H7 (cell line): ENCODE measurements at regions not wholly inside any gene's neighbourhood (a gene's known extent, or its start where the extent isn't known, plus 50 kb on each side); places are given as distances from the start of the nearest gene placed in this dataset.
"Not testable (repeated sequence)": the region's sequence is repeated elsewhere in the genome, so short reads cannot be mapped to it uniquely, and the experiment has no call there.

Source experiments
- DNase-seq: peaks from one replicate; pipeline ENCODE4 v3.0.0; 2012
- H3K27me3 ChIP-seq: 2 replicates; pipeline ENCODE4 v1.6.0; 2011; ENCODE audit warnings: mild to moderate bottlenecking, low read length; ENCODE audit not compliant: control insufficient read depth, insufficient read depth
- H3K36me3 ChIP-seq: replicated peaks from 2 replicates; pipeline ENCODE4 v1.5.1; 2011; ENCODE audit warnings: low read length; ENCODE audit not compliant: control insufficient read depth, insufficient read depth
- H3K4me3 ChIP-seq: 2 replicates; pipeline ENCODE4 v1.5.1; 2011; ENCODE audit warnings: low read depth, mild to moderate bottlenecking, control low read depth, low read length, moderate library complexity; ENCODE audit not compliant: insufficient read depth

- no peaks in the 10 kb centered on the region for H3K36me3 ChIP-seq
- no peak for DNase-seq
- no peak overlapping the region for H3K4me3 ChIP-seq
- H3K27me3 ChIP-seq, result no peaks in the 10 kb centered on the region
Measured at GRCh38 chrX:35622601-35623000, 175.5 kb upstream of the MAGEB16 start.

DNA sequence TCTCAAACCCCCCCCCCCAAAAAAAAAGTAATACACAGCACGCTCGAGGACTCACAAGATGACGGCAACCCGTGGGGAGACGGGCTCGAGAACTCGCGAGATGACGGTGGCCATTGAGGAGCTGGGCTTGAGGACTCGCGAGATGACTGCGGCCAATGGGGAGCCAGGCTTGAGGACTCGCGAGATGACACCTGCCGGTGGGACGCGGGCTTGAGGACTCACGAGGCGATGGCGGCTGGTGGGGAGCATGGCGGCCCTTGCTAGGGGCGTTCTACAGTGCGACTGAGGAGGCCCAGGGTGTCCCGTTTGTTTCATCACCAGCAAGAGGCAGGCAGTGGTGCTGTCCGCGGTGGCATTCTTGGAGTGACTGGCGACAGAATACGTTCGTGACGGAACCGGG, 172.4 kb upstream of the MAGEB16 start:
- no peak for DNase-seq
- no peaks in the 10 kb centered on the region for H3K27me3 ChIP-seq
- no peak overlapping the region for H3K4me3 ChIP-seq
- H3K36me3 ChIP-seq, result no peaks in the 10 kb centered on the region

DNA sequence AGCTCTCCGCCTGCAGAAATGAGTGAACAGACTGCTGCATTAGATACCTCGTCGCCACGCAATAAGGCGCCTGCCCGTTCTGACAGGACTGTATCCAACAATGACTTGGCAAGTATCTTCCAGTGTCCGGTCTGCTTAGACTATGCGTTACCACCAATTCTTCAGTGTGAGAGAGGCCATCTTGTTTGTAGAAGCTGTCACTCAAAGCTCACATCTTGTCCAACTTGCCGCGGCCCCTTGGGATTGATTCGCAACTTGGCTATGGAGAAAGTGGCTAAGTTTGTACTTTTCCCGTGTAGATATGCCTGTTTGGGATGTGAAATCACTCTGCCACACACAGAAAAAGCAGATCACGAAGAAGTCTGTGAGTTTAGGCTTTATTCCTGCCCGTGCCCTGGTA, 172.0 kb upstream of the MAGEB16 start:
- DNase-seq, result no peak
- no peaks in the 10 kb centered on the region for H3K27me3 ChIP-seq

GRCh38 chrX:35635971-35636370, 162.2 kb upstream of the MAGEB16 start:
- H3K36me3 ChIP-seq, H3K27me3 ChIP-seq, H3K4me3 ChIP-seq, DNase-seq: not testable (repeated sequence)

More for the DNA sequence above, 172.0 kb upstream of the MAGEB16 start:
- Histone ChIP-seq H3K4me3 (no peak overlapping the region), H3K36me3 (no peaks in the 10 kb centered on the region)

DNA sequence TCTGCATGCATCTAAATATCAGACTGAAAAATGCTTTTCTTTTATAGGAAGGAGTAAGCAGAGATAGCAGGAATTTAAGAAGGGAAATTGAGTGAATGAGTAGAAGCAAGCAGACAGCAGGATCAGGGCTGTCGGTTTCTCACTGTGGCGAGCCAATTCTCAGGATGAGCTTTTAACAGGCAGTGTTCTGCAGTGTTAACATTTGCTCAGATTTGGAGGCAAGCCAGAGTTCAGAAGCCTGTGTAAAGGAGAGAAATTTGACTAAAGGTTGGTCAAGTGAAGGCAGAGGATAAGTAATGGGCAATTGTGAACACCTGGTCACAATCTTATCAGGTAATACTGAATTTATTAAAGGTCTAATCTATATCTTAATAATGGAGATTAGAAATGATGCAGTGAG, 133.3 kb upstream of the MAGEB16 start:
- no peaks in the 10 kb centered on the region for H3K27me3 ChIP-seq
- H3K4me3 ChIP-seq, result no peak overlapping the region
- no peaks in the 10 kb centered on the region for H3K36me3 ChIP-seq
- no peak for DNase-seq

GRCh38 chrX:35665311-35665710, 132.8 kb upstream of the MAGEB16 start:
- DNase-seq, result no peak
- H3K4me3 ChIP-seq, result no peak overlapping the region
- H3K27me3 ChIP-seq, result no peaks in the 10 kb centered on the region
- no peaks in the 10 kb centered on the region for H3K36me3 ChIP-seq

DNA sequence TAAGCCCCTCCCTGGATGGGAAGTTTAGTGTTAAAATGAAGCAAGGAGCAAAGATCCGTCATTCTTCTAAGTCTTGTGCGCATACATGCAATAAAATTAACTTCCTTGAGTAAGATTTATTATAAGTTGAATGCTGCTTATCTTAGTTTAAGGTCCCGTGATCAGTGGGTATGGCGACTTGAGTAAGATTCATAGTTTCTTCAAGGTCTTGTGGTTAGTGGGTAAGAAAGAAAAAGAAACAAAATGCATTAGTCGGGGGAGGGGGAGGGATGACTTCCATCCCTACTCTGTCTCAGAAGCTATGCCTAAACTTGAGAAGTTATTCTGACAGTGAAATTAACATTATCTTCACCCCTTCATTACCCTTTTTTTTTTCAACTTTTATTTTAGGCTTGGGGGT, 127.3 kb upstream of the MAGEB16 start:
- Histone ChIP-seq H3K4me3 (no peak overlapping the region), H3K27me3 (no peaks in the 10 kb centered on the region), H3K36me3 (no peaks in the 10 kb centered on the region)
- DNase-seq, result no peak

DNA sequence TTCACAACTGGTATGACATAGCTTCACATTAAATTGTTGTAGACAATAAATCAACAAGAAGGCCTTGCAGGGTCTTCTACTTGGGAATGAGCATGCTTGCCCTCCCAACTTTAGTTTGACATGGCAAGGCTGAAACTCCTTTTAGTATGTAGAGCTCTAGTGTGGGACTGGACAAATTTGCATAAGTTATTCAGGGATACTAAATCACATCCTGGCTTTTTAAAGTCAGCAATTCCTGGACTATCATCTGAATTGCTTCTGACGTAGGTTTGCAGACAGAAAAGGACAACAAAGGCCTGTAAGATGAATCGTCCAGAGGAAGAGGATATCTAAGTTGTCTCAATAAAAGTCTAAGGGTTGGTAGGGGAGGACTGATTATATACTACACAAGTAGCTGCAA, 123.0 kb upstream of the MAGEB16 start:
- DNase-seq, result no peak
- no peaks in the 10 kb centered on the region for H3K36me3 ChIP-seq
- no peaks in the 10 kb centered on the region for H3K27me3 ChIP-seq
- H3K4me3 ChIP-seq, result no peak overlapping the region

DNA sequence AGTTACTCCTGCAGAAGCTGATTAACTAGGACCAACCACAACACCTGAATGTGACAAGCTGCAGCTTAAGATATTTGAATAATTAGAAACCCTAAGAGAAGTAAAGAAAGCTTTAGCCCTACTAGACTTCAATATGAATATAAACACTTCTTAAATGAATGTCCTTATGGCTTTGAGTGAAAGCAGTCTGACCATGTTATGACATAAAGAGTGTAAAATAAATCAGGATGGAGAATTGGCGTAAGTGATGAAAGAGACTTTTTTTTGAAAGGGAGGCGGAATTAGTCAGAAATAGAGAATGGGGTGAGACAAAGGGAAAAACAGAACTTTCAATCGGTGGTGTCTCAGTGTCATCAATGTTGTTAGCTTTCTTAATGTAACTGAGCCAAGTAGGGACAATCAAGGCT, 117.2 kb upstream of the MAGEB16 start:
- Histone ChIP-seq H3K27me3 (no peaks in the 10 kb centered on the region), H3K36me3 (no peaks in the 10 kb centered on the region), H3K4me3 (no peak overlapping the region)
- no peak for DNase-seq

- DNase-seq, result no peak
- no peaks in the 10 kb centered on the region for H3K36me3 ChIP-seq
Measured at GRCh38 chrX:35682476-35682875, 115.7 kb upstream of the MAGEB16 start.

GRCh38 chrX:35696760-35697234, 101.3 kb upstream of the MAGEB16 start:
- no peaks in the 10 kb centered on the region; the same call in 1 of the 2 replicates for H3K27me3 ChIP-seq
- DNase-seq, result no peak
- no peak overlapping the region for H3K4me3 ChIP-seq

More at GRCh38 chrX:35682476-35682875, 115.7 kb upstream of the MAGEB16 start:
- Histone ChIP-seq H3K27me3 (no peaks in the 10 kb centered on the region), H3K4me3 (no peak overlapping the region)

DNA sequence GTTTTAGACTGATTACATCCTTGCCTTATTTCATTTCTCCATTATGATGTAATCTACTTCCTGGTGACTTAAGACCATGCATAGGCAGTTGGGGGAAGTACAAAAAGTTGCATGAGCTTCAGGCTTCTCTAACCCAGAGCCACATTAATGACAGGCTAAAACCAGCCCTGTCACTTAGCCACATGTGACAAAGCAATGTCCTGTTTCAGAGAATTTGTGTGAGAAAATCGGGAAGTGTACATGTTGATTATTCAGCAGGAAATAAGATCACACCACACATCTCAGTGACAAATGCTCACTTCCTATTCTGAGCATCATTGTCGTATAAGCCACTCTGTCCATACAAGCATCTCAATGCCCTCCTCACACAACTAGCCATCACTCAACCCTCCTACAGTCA, 98.5 kb upstream of the MAGEB16 start:
- H3K4me3 ChIP-seq, result no peak overlapping the region
- DNase-seq, result no peak
- no peaks in the 10 kb centered on the region; the same call in 1 of the 2 replicates for H3K27me3 ChIP-seq

More at GRCh38 chrX:35696760-35697234, 101.3 kb upstream of the MAGEB16 start:
- no peaks in the 10 kb centered on the region for H3K36me3 ChIP-seq

GRCh38 chrX:35700121-35700520, 98.0 kb upstream of the MAGEB16 start:
- H3K27me3 ChIP-seq, result no peaks in the 10 kb centered on the region; the same call in 1 of the 2 replicates
- H3K36me3 ChIP-seq, result no peaks in the 10 kb centered on the region
- no peak overlapping the region for H3K4me3 ChIP-seq
- DNase-seq, result no peak

More for the DNA sequence above, 98.5 kb upstream of the MAGEB16 start:
- H3K36me3 ChIP-seq, result no peaks in the 10 kb centered on the region

GRCh38 chrX:35711281-35711680, 86.9 kb upstream of the MAGEB16 start:
- Histone ChIP-seq H3K4me3 (no peak overlapping the region), H3K27me3 (no peaks in the 10 kb centered on the region), H3K36me3 (no peaks in the 10 kb centered on the region)
- DNase-seq, result no peak

GRCh38 chrX:35722128-35722527, 76.0 kb upstream of the MAGEB16 start:
- Histone ChIP-seq H3K36me3 (no peaks in the 10 kb centered on the region), H3K27me3 (peaks cover 19% of the 10 kb centered on the region), H3K4me3 (no peak overlapping the region)
- DNase-seq, result no peak

GRCh38 chrX:35726176-35726575, 72.0 kb upstream of the MAGEB16 start:
- Histone ChIP-seq H3K27me3 (peaks cover 54% of the 10 kb centered on the region), H3K4me3 (no peak overlapping the region), H3K36me3 (no peaks in the 10 kb centered on the region)
- DNase-seq, result no peak
